ENCODE measurements at regions not wholly inside any gene's neighbourhood (a gene's known extent, or its start where the extent isn't known, plus 50 kb on each side); places are given as distances from the start of the nearest gene placed in this dataset.

DNA sequence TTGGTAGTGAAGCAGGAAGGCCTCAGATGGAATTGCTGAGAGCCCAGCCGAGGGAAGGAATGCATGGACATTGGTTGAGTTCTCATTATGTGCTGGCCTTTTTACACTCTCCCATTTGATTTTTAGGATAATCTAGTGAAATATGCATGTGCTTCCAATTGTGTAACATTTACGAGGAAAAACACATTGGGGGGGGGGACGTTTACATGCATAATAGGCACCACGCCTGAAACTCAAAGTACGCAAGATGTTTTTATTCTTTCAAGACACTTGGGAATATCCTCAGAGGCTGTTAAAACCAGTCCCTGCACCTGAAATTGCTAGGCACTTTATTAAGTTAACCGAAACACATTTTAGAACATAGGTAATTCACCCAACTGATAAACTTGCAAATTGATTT lies 118.5 kb upstream of the CDH4 start:
- TF ChIP-seq, protein P1, sequence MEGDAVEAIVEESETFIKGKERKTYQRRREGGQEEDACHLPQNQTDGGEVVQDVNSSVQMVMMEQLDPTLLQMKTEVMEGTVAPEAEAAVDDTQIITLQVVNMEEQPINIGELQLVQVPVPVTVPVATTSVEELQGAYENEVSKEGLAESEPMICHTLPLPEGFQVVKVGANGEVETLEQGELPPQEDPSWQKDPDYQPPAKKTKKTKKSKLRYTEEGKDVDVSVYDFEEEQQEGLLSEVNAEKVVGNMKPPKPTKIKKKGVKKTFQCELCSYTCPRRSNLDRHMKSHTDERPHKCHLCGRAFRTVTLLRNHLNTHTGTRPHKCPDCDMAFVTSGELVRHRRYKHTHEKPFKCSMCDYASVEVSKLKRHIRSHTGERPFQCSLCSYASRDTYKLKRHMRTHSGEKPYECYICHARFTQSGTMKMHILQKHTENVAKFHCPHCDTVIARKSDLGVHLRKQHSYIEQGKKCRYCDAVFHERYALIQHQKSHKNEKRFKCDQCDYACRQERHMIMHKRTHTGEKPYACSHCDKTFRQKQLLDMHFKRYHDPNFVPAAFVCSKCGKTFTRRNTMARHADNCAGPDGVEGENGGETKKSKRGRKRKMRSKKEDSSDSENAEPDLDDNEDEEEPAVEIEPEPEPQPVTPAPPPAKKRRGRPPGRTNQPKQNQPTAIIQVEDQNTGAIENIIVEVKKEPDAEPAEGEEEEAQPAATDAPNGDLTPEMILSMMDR (IDR thresholded peaks at IDR 0.05; ENCODE audit: low read depth, low read length) = no peak

DNA sequence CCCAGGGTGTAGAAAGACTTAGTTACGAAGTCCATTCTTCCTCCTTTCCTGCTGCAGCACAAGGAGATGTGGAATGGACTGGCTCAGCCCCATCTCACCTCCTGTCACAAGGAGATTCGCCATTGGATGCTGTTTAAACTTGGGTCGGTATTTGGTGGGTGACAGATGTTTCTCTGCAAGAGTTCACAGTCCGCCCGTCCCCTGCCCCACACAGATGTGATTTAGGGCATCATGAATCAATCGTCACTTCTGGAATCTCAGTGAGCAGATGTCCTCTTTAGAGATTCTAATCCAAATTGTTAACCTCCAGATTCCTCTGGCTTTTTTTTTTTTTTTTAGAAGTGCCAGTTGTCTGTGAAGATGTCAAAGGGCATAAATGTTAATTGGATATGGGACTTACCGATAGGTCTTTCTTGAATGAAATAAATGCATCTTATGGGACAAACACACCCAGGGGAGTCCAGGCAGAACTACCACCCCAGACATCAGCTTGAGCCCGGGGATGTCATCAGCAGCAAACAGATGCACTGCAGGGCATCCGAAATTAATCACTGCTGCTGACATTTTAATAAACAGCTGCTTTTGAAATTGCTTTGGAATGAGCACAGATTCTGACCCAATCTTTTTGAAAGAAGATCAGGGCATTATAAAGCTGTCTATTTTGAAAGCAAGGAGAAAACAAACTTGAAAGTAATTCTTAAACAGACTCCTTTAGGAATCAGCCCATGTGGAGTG lies 117.6 kb upstream of the CDH4 start:
- DNase-seq = no peak
- H3K27me3 ChIP-seq (ENCODE audit: insufficient read depth, low read depth, severe bottlenecking) = peaks cover 83% of the 10 kb centered on the region
- H3K36me3 ChIP-seq = no peaks in the 10 kb centered on the region
- TF ChIP-seq, protein P1 (IDR thresholded peaks at IDR 0.05; ENCODE audit: low read depth, low read length) = no peak
- no peak overlapping the region for H3K27ac ChIP-seq
- no peak overlapping the region for H3K4me3 ChIP-seq (ENCODE audit: low read depth, low read length)
- peaks cover 4% of the 10 kb centered on the region for H3K9me3 ChIP-seq (ENCODE audit: severe bottlenecking)

More for the DNA sequence above, 118.5 kb upstream of the CDH4 start:
- Histone ChIP-seq H3K36me3 (no peaks in the 10 kb centered on the region), H3K27me3 (ENCODE audit: insufficient read depth, low read depth, severe bottlenecking) (peaks cover 83% of the 10 kb centered on the region), H3K9me3 (ENCODE audit: severe bottlenecking) (peaks cover 4% of the 10 kb centered on the region), H3K27ac (no peak overlapping the region), H3K4me3 (ENCODE audit: low read depth, low read length) (no peak overlapping the region)
- DNase-seq = no peak

DNA sequence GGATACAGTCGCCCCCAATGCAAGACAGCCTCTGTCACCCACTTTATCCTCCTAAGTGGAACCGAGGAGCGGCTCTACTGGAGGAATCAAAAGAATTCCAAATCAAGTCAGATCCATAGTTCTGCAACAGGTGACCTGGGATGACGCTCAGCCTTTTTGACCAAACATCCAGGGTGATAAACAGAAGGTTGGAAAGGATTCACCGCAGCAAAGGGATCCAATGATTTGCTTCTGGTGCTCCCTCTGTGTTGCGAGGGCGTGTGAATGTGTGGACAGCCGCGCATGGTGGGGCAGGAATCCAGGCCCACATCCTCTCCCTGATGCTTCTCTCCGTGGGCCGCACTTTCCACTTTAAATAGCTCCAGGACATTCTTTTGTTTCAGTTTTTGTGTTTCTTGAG lies 116.8 kb upstream of the CDH4 start:
- peaks cover 84% of the 10 kb centered on the region for H3K27me3 ChIP-seq (ENCODE audit: insufficient read depth, low read depth, severe bottlenecking)

DNA sequence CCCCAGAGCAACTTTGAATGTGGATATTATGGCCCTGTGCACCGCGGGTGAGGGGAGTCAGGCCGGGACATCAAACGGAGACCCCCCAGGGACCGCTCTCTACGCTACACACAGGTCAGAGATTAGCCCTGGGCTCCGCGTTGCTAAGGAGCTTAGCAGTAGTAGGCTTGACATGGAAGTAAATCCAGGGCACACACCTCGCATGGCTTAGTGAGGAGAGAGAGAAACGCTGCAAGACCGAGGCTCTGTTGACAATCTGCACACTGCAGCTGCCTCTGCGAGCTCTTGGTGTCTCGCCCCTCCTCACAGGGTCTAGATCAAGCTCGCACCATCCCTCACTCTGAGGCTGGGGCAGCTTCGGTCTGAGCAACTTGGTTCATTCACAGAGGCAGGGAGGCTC lies 116.1 kb upstream of the CDH4 start:
- Histone ChIP-seq H3K9me3 (ENCODE audit: severe bottlenecking) (peaks cover 4% of the 10 kb centered on the region), H3K27me3 (ENCODE audit: insufficient read depth, low read depth, severe bottlenecking) (peaks cover 83% of the 10 kb centered on the region)
- TF ChIP-seq, protein P1 (IDR thresholded peaks at IDR 0.05; ENCODE audit: low read depth, low read length) = no peak

More for the DNA sequence above, 116.8 kb upstream of the CDH4 start:
- TF ChIP-seq, protein P1 (IDR thresholded peaks at IDR 0.05; ENCODE audit: low read depth, low read length) = no peak
- Histone ChIP-seq H3K36me3 (no peaks in the 10 kb centered on the region), H3K9me3 (ENCODE audit: severe bottlenecking) (peaks cover 4% of the 10 kb centered on the region), H3K4me3 (ENCODE audit: low read depth, low read length) (no peak overlapping the region), H3K27ac (no peak overlapping the region)
- DNase-seq = no peak

DNA sequence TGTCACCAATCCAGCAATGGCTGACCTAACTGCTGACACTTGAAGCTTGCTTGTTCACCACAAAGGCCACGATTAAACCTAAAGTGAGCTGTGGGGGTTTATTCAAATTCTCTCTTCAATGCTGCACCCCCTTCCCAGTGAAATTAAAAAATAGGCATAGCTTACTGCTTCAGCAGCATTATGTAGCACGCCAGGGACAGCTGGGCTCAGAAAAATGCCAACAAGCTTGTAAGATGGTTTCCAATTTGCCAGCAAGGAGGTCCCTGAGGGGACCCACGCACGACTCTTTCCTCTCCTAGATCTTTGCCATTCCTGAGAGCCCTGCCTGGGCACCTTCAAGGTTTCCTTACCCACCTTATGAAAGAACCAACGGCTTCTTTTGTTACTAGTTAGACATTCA lies 113.5 kb upstream of the CDH4 start:
- Histone ChIP-seq H3K9me3 (ENCODE audit: severe bottlenecking) (peaks cover 4% of the 10 kb centered on the region), H3K27ac (no peak overlapping the region), H3K27me3 (ENCODE audit: insufficient read depth, low read depth, severe bottlenecking) (peaks cover 69% of the 10 kb centered on the region), H3K4me3 (ENCODE audit: low read depth, low read length) (no peak overlapping the region), H3K36me3 (no peaks in the 10 kb centered on the region)
- DNase-seq = no peak
- TF ChIP-seq, protein P1 (IDR thresholded peaks at IDR 0.05; ENCODE audit: low read depth, low read length) = no peak

More for the DNA sequence above, 116.1 kb upstream of the CDH4 start:
- H3K36me3 ChIP-seq = no peaks in the 10 kb centered on the region
- peak; percentile 53 for DNase-seq
- H3K27ac ChIP-seq = no peak overlapping the region
- no peak overlapping the region for H3K4me3 ChIP-seq (ENCODE audit: low read depth, low read length)

DNA sequence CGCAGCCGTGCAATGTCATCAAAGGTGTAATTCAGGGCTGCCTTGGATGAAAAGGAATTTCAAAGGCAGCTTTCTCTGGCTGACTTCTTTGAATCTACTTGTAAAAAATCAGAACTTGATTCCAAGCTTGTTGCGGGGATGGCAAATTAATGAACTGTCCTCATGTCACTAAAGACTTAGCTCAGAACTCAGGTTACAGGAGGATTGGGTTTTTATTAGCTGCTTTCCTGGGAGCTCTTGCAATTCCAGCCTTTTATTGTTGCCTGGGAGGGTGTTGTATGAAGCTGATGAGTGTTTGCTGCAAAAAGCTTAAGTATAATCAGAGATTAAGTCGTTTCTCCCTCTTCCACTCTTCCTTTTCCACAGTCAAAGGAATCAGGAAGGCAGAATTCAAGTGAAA lies 113.0 kb upstream of the CDH4 start:
- H3K36me3 ChIP-seq = no peaks in the 10 kb centered on the region

More for the DNA sequence above, 113.0 kb upstream of the CDH4 start:
- Histone ChIP-seq H3K4me3 (ENCODE audit: low read depth, low read length) (no peak overlapping the region), H3K27ac (no peak overlapping the region), H3K27me3 (ENCODE audit: insufficient read depth, low read depth, severe bottlenecking) (peaks cover 66% of the 10 kb centered on the region), H3K9me3 (ENCODE audit: severe bottlenecking) (peaks cover 4% of the 10 kb centered on the region)
- no peak for DNase-seq
- TF ChIP-seq, protein P1 (IDR thresholded peaks at IDR 0.05; ENCODE audit: low read depth, low read length) = no peak

Measured in WERI-Rb-1 (cell line).